CD4-positive, alpha-beta T cell (primary cell): ENCODE measurements at regions not wholly inside any gene's neighbourhood (a gene's known extent, or its start where the extent isn't known, plus 50 kb on each side); places are given as distances from the start of the nearest gene placed in this dataset.
"Not testable (repeated sequence)": the region's sequence is repeated elsewhere in the genome, so short reads cannot be mapped to it uniquely, and the experiment has no call there.

Experiments
- ATAC-seq: fragments of 200-7000 bp; cut with Tn5 transposase; one replicate; pipeline ENCODE4 v1.10.0; 2022; ENCODE audit warnings: mild to moderate bottlenecking; ENCODE audit not compliant: poor library complexity
- CTCF ChIA-PET: fragments of 350-600 bp; sonication (Branson Sonifier 250); formaldehyde crosslinking; loops from one replicate; lab custom pipeline; 2021; ENCODE audit warnings: antibody characterized with exemption, inconsistent platforms; lab: Charles Lee
- POLR2A ChIA-PET: fragments of 350-600 bp; sonication (Branson Sonifier 250); formaldehyde crosslinking; loops from one replicate; lab custom pipeline; 2021; ENCODE audit warnings: antibody characterized with exemption, inconsistent platforms; lab: Charles Lee
- DNase-seq, 14 experiments: peaks; one replicate each; pipeline ENCODE4 v3.0.0-alpha.2; 2013 to 2020; ENCODE audit warnings: mixed read lengths in 2 of 14
- H3K27ac ChIP-seq, 2 donors: one replicate each; pipeline versions ENCODE4 v1.5.1 to v1.7.0; 2013; ENCODE audit warnings: low read length in 2 of 2, low read depth in 1 of 2, mild to moderate bottlenecking in 1 of 2
- H3K27me3 ChIP-seq, 2 experiments: 1 replicate in 1 of 2; 2 replicates in 1 of 2; pipeline versions ENCODE4 v1.6.1 to v1.7.0; 2013; ENCODE audit warnings: low read length in 2 of 2, control low read depth in 1 of 2, mild to moderate bottlenecking in 1 of 2, moderate library complexity in 1 of 2; ENCODE audit not compliant: insufficient read depth in 2 of 2, control insufficient read depth in 1 of 2
- H3K36me3 ChIP-seq: one replicate; pipeline ENCODE4 v1.6.1; 2013; ENCODE audit warnings: low read length, control low read depth; ENCODE audit not compliant: insufficient read depth
- H3K4me1 ChIP-seq: one replicate; pipeline ENCODE4 v1.6.1; 2013; ENCODE audit warnings: low read length, control low read depth; ENCODE audit not compliant: insufficient read depth
- H3K4me3 ChIP-seq: one replicate; pipeline ENCODE4 v1.5.1; 2013; ENCODE audit warnings: mild to moderate bottlenecking, low read length, moderate library complexity
- H3K9me3 ChIP-seq, 2 experiments: 1 replicate in 1 of 2; 2 replicates in 1 of 2; pipeline versions ENCODE4 v1.6.1 to v1.7.0; 2013; ENCODE audit warnings: low read length in 2 of 2, mild to moderate bottlenecking in 2 of 2, control low read depth in 1 of 2, moderate library complexity in 1 of 2; ENCODE audit not compliant: control insufficient read depth in 1 of 2, insufficient read depth in 1 of 2
- H3K27ac Mint-ChIP-seq: one replicate; pipeline ENCODE4 v1.8.0; 2020; ENCODE audit warnings: mixed read lengths
- H3K27me3 Mint-ChIP-seq: one replicate; pipeline ENCODE4 v1.8.0; 2021; ENCODE audit warnings: mixed read lengths
- H3K36me3 Mint-ChIP-seq: one replicate; pipeline ENCODE4 v1.8.0; 2021; ENCODE audit warnings: low read depth, mixed read lengths
- H3K4me1 Mint-ChIP-seq: one replicate; pipeline ENCODE4 v1.8.0; 2021; ENCODE audit warnings: low read depth, mixed read lengths
- H3K4me3 Mint-ChIP-seq: one replicate; pipeline ENCODE4 v1.8.0; 2020; ENCODE audit warnings: mild to moderate bottlenecking, mixed read lengths
- H3K9me3 Mint-ChIP-seq: one replicate; pipeline ENCODE4 v1.8.0; 2020; ENCODE audit warnings: mixed read lengths
- CTCF ChIP-seq: fragments of 200-600 bp; IDR thresholded peaks from one replicate; pipeline ENCODE4 v1.8.0; 2022; ENCODE audit warnings: antibody characterized with exemption, mild to moderate bottlenecking
- intact Hi-C, 2 experiments: fragments of 100-400 bp; cut with DNase I in 1 of 2; cut with micrococcal nuclease in 1 of 2; formaldehyde crosslinking; loops; one replicate each; pipeline versions ENCODE4 v1.15.1 to v1.9.0; 2023 to 2025; cut with DNase I, micrococcal nuclease

- H3K9me3 ChIP-seq = peaks cover 0 to 4% of the 10 kb centered on the region in 2 experiments
- H3K4me3 Mint-ChIP-seq = no peak overlapping the region
Measured at GRCh38 chr6:81890846-81891245, 138.4 kb upstream of the TENT5A start.

GRCh38 chr6:81889377-81890053 lies 137.0 kb upstream of the TENT5A start:
- no peak for TF ChIP-seq CTCF
- Histone ChIP-seq H3K27me3 (no peaks in the 10 kb centered on the region), H3K4me3 (no peak overlapping the region), H3K4me1 (no peaks in the 10 kb centered on the region), H3K27ac (no peak overlapping the region), H3K36me3 (no peaks in the 10 kb centered on the region), H3K9me3 (peaks cover 0 to 4% of the 10 kb centered on the region in 2 experiments)
- no peaks in the 10 kb centered on the region for H3K9me3 Mint-ChIP-seq
- no peaks in the 10 kb centered on the region for H3K36me3 Mint-ChIP-seq
- intact Hi-C loops = no loop called here
- H3K4me1 Mint-ChIP-seq = no peaks in the 10 kb centered on the region
- no peak for DNase-seq
- ChIA-PET CTCF (no interaction called here), POLR2A (no interaction called here)
- no peaks in the 10 kb centered on the region for H3K27me3 Mint-ChIP-seq
- ATAC-seq = no peak
- no peak overlapping the region for H3K4me3 Mint-ChIP-seq
- no peak overlapping the region for H3K27ac Mint-ChIP-seq

More at GRCh38 chr6:81890846-81891245, 138.4 kb upstream of the TENT5A start:
- DNase-seq (no peak), ATAC-seq (no peak)
- no peaks in the 10 kb centered on the region for H3K36me3 Mint-ChIP-seq
- Histone ChIP-seq H3K4me1 (no peaks in the 10 kb centered on the region), H3K27ac (no peak overlapping the region), H3K4me3 (no peak overlapping the region), H3K36me3 (no peaks in the 10 kb centered on the region), H3K27me3 (no peaks in the 10 kb centered on the region)
- no peaks in the 10 kb centered on the region for H3K4me1 Mint-ChIP-seq
- ChIA-PET POLR2A (no interaction called here), CTCF (no interaction called here)
- no peaks in the 10 kb centered on the region for H3K9me3 Mint-ChIP-seq
- H3K27me3 Mint-ChIP-seq = no peaks in the 10 kb centered on the region
- no peak for TF ChIP-seq CTCF
- intact Hi-C loops = no loop called here
- H3K27ac Mint-ChIP-seq = no peak overlapping the region

GRCh38 chr6:81886909-81887308 lies 134.4 kb upstream of the TENT5A start:
- H3K27me3 Mint-ChIP-seq, H3K4me1 ChIP-seq, H3K4me1 Mint-ChIP-seq, H3K4me3 Mint-ChIP-seq, intact Hi-C loops, H3K27me3 ChIP-seq, H3K36me3 Mint-ChIP-seq, H3K4me3 ChIP-seq, H3K27ac ChIP-seq, H3K9me3 ChIP-seq, H3K36me3 ChIP-seq, POLR2A ChIA-PET, ATAC-seq, H3K9me3 Mint-ChIP-seq, H3K27ac Mint-ChIP-seq, DNase-seq, CTCF ChIA-PET: not testable (repeated sequence)

DNA sequence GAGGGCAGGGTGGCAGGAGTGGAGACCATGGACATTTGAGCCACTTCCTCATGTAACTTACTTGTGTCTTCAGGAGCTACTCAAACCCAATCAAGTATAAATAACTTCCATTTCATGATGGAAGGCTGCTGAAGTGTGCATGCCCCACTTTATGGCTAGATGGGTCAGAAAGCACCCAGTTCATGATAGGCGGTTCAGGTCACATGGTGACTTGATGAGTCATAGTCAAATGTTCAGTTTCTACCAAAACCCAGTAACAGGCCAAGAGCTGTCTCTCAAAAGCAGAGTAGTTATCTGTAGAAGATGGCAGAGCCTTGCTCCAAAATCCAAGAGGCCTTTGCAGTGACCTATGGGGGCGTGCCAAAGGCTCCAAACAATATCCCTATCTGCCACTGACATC lies 133.7 kb upstream of the TENT5A start:
- TF ChIP-seq CTCF = no peak

More for the DNA sequence above, 133.7 kb upstream of the TENT5A start:
- Histone ChIP-seq H3K4me3 (no peak overlapping the region), H3K27ac (no peak overlapping the region), H3K9me3 (no peaks in the 10 kb centered on the region), H3K27me3 (no peaks in the 10 kb centered on the region), H3K4me1 (no peaks in the 10 kb centered on the region), H3K36me3 (no peaks in the 10 kb centered on the region)
- Mint-ChIP-seq H3K4me1 (no peaks in the 10 kb centered on the region), H3K36me3 (no peaks in the 10 kb centered on the region), H3K27ac (no peak overlapping the region), H3K27me3 (no peaks in the 10 kb centered on the region), H3K9me3 (no peaks in the 10 kb centered on the region), H3K4me3 (no peak overlapping the region)
- intact Hi-C loops = no loop called here
- DNase-seq (no peak), ATAC-seq (no peak)
- CTCF ChIA-PET = no interaction called here
- POLR2A ChIA-PET = no interaction called here
